HepG2 (cell line): ENCODE measurements at regions not wholly inside any gene's neighbourhood (a gene's known extent, or its start where the extent isn't known, plus 50 kb on each side); places are given as distances from the start of the nearest gene placed in this dataset.

Experiments used
- ATAC-seq: fragments of 200-7000 bp; cut with Tn5 transposase; 3 replicates; pipeline ENCODE4 v1.9.1; 2020; ENCODE audit warnings: mild to moderate bottlenecking, moderate library complexity
- BruUV-seq: library from RNA; stranded (reverse); fragments of 400-500 nt; replicated peaks from 2 replicates; lab custom pipeline; 2021; lab: Mats Ljungman, UMichigan
- CTCF ChIA-PET: fragments of 300-600 bp; formaldehyde crosslinking; extraction: SDS; loops from one replicate; lab custom pipeline; 2021; ENCODE audit warnings: low total read pairs, inconsistent platforms, low intra/inter-chr PET ratio; lab: Yijun Ruan, JAX
- POLR2A ChIA-PET: fragments of 350-600 bp; sonication (Branson Sonifier 250); formaldehyde crosslinking; loops from one replicate; lab custom pipeline; 2020; ENCODE audit warnings: antibody characterized with exemption, inconsistent platforms; lab: Yijun Ruan, JAX
- DNase-seq: peaks from one replicate; pipeline ENCODE4 v3.0.0-alpha.2; 2015; ENCODE audit warnings: low spot score
- FAIRE-seq: peaks from 3 replicates; lab custom pipeline; 2011; peaks lifted over from hg19 to GRCh38; lab: Jason Lieb, UNC
- H2AFZ ChIP-seq: one replicate; pipeline ENCODE4 v1.6.1; 2011; ENCODE audit warnings: low read length, inconsistent platforms
- H3K27ac ChIP-seq: fragments of 300-600 bp; 3 replicates; pipeline ENCODE4 v1.8.0; 2011; ENCODE audit warnings: mixed run types, mild to moderate bottlenecking, mixed read lengths, low read length, inconsistent platforms; ENCODE audit not compliant: insufficient read depth; ENCODE audit errors: extremely low read length
- H3K27me3 ChIP-seq, 2 experiments: fragments of 200-600 bp in 1 of 2; 2 replicates in 1 of 2; 3 replicates in 1 of 2; pipeline versions ENCODE4 v1.6.0 to v1.8.0; 2011; ENCODE audit warnings: low read length in 2 of 2, mild to moderate bottlenecking in 2 of 2, moderate library complexity in 2 of 2, inconsistent platforms in 1 of 2; ENCODE audit not compliant: insufficient read depth in 2 of 2, control insufficient read depth in 1 of 2
- H3K36me3 ChIP-seq, 2 experiments: fragments of 200-600 bp in 1 of 2; replicated peaks in 1 of 2; 2 replicates in 1 of 2; 3 replicates in 1 of 2; pipeline versions ENCODE4 v1.5.1 to v1.8.0; 2011; ENCODE audit warnings: low read length in 2 of 2, inconsistent platforms in 1 of 2; ENCODE audit not compliant: insufficient read depth in 2 of 2, control insufficient read depth in 1 of 2
- H3K4me1 ChIP-seq: 2 replicates; pipeline ENCODE4 v1.5.1; 2012; ENCODE audit warnings: low read length, inconsistent platforms; ENCODE audit not compliant: insufficient read depth
- H3K4me2 ChIP-seq: 2 replicates; pipeline ENCODE4 v1.6.0; 2011; ENCODE audit warnings: low read depth, low read length, inconsistent platforms
- H3K4me3 ChIP-seq, 3 experiments: fragments of 200-600 bp in 1 of 3; sonication (generic), shearing (Covaris generic) in 1 of 3; replicated peaks in 1 of 3; 2 replicates each; pipeline ENCODE4 v1.5.1; 2011 to 2016; ENCODE audit warnings: low read length in 3 of 3, inconsistent platforms in 2 of 3, low read depth in 2 of 3, mild to moderate bottlenecking in 2 of 3, control low read depth in 1 of 3, mixed read lengths in 1 of 3; ENCODE audit not compliant: insufficient read depth in 1 of 3
- H3K79me2 ChIP-seq: one replicate; pipeline ENCODE4 v1.6.1; 2011; ENCODE audit warnings: low read length, inconsistent platforms; ENCODE audit not compliant: insufficient read depth
- H3K9ac ChIP-seq: 2 replicates; pipeline ENCODE4 v1.6.0; 2011; ENCODE audit warnings: mild to moderate bottlenecking, low read depth, low read length, inconsistent platforms; ENCODE audit not compliant: insufficient read depth
- H3K9me3 ChIP-seq: 2 replicates; pipeline ENCODE4 v1.5.1; 2012; ENCODE audit warnings: mild to moderate bottlenecking, low read length
- H4K20me1 ChIP-seq: 2 replicates; pipeline ENCODE4 v1.6.0; 2011; ENCODE audit warnings: inconsistent platforms, mild to moderate bottlenecking, low read length, moderate library complexity; ENCODE audit not compliant: insufficient read depth
- ELF3 ChIP-seq: IDR thresholded peaks from 2 replicates; pipeline ENCODE4 v1.6.1; 2016; ENCODE audit warnings: missing genetic modification reagents, missing compliant biosample characterization
- ERF ChIP-seq: IDR thresholded peaks from 2 replicates; pipeline ENCODE4 v1.6.1; 2018; ENCODE audit warnings: missing biosample characterization, missing genetic modification reagents
- HMGA1 ChIP-seq: sonication (generic); formaldehyde crosslinking; conservative IDR thresholded peaks from 2 replicates; pipeline ENCODE4 v1.4.0; 2020; ENCODE audit warnings: missing genetic modification reagents
- HNRNPK ChIP-seq: fragments of 200-400 bp; formaldehyde crosslinking; IDR thresholded peaks from 2 replicates; pipeline ENCODE4 v1.6.1; 2018; ENCODE audit warnings: low read length, low read depth, moderate library complexity, mild to moderate bottlenecking; ENCODE audit not compliant: poor library complexity, severe bottlenecking
- KDM4B ChIP-seq: sonication (generic); formaldehyde crosslinking; IDR thresholded peaks from 2 replicates; pipeline ENCODE4 v1.4.0; 2020; ENCODE audit warnings: missing genetic modification reagents
- NBN ChIP-seq: fragments of 450-650 bp; conservative IDR thresholded peaks from 2 replicates; pipeline ENCODE4 v1.6.1; 2017
- NFE2 ChIP-seq: sonication (generic); formaldehyde crosslinking; IDR thresholded peaks from 2 replicates; pipeline ENCODE4 v1.4.0; 2020; ENCODE audit warnings: missing genetic modification reagents
- NFKB2 ChIP-seq: sonication (generic); formaldehyde crosslinking; IDR thresholded peaks from 2 replicates; pipeline ENCODE4 v1.4.0; 2020; ENCODE audit warnings: missing genetic modification reagents, borderline replicate concordance
- NFRKB ChIP-seq: fragments of 450-650 bp; IDR thresholded peaks from 2 replicates; pipeline ENCODE4 v1.6.1; 2017
- NR1H2 ChIP-seq: sonication (generic); formaldehyde crosslinking; IDR thresholded peaks from 2 replicates; pipeline ENCODE4 v1.8.1; 2022; ENCODE audit warnings: low read depth, missing genetic modification reagents, borderline replicate concordance
- SMARCE1 ChIP-seq: fragments of 450-650 bp; IDR thresholded peaks from 2 replicates; pipeline ENCODE4 v1.6.1; 2017; ENCODE audit warnings: borderline replicate concordance
- TSC22D2 ChIP-seq: sonication (generic); formaldehyde crosslinking; IDR thresholded peaks from 2 replicates; pipeline ENCODE4 v1.5.1; 2020; ENCODE audit warnings: missing genetic modification reagents, mild to moderate bottlenecking, borderline replicate concordance
- ZNF234 ChIP-seq: sonication (generic); formaldehyde crosslinking; conservative IDR thresholded peaks from 2 replicates; pipeline ENCODE4 v1.5.1; 2020; ENCODE audit warnings: mild to moderate bottlenecking, missing genetic modification reagents
- ZNF414 ChIP-seq: sonication (generic); formaldehyde crosslinking; IDR thresholded peaks from 2 replicates; pipeline ENCODE4 v1.5.0; 2020; ENCODE audit warnings: missing genetic modification reagents
- ZSCAN9 ChIP-seq: IDR thresholded peaks from 2 replicates; pipeline ENCODE4 v1.6.1; 2016; ENCODE audit warnings: borderline replicate concordance
- WGBS: methylation state at CpG from one replicate; pipeline ENCODE4 v1.1.6; 2017; ENCODE audit warnings: low lambda C conversion rate; 5-methylcytosine and 5-hydroxymethylcytosine counted together
- in situ Hi-C: cut with HindIII; loops from 2 replicates; pipeline ENCODE4 v1.10.0; 2017; ENCODE audit warnings: low pct_unique_long_range_greater_than_20kb; ENCODE audit not compliant: extremely low pct_ligation_motif_present
- intact Hi-C: fragments of 100-400 bp; cut with micrococcal nuclease; formaldehyde crosslinking; loops from one replicate; pipeline ENCODE4 v1.10.0; 2022; ENCODE audit not compliant: unreplicated experiment
- TF ChIP-seq, protein P1 (sequence below): sonication (generic); formaldehyde crosslinking; IDR thresholded peaks from 2 replicates; pipeline ENCODE4 v1.9.0; 2021; ENCODE audit warnings: missing genetic modification reagents, mild to moderate bottlenecking, borderline replicate concordance

DNA sequence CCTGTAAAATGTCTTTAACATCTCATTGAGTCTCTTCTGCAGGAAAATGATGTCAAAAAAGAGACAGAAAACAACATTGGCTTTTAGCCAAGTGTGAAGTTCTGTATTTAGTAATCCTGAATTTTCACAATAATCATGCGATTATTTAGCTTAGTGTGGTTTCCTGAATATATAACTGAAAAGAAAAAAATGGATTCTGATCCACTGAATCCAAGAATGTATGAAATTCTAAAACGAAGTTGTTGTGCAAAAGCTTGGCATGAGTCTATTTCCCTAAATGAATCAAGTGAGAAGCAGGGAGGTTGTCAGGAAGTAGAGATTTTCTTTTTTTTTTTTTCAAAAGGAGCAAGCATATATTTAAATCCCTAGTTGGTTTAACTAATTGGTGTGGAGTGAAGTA, 145.9 kb upstream of the CDH6 start:
- Histone ChIP-seq H3K36me3 (no peaks in the 10 kb centered on the region), H4K20me1 (no peaks in the 10 kb centered on the region), H3K9me3 (no peaks in the 10 kb centered on the region), H3K4me1 (no peaks in the 10 kb centered on the region), H2AFZ (no peak overlapping the region), H3K27ac (no peak overlapping the region), H3K4me2 (no peak overlapping the region), H3K27me3 (no peaks in the 10 kb centered on the region), H3K79me2 (no peaks in the 10 kb centered on the region), H3K9ac (no peak overlapping the region), H3K4me3 (no peak overlapping the region)
- no peak for TF ChIP-seq TSC22D2 (CRISPR knock-in tag)
- TF ChIP-seq NR1H2 (CRISPR knock-in tag) = no peak
- no peak for TF ChIP-seq KDM4B
- no peak for TF ChIP-seq ZNF414 (CRISPR knock-in tag)
- no peak for TF ChIP-seq SMARCE1
- TF ChIP-seq HNRNPK = no peak
- TF ChIP-seq ELF3 (CRISPR knock-in tag) = no peak
- TF ChIP-seq NBN = no peak
- no peak for TF ChIP-seq NFRKB
- TF ChIP-seq NFKB2 = no peak
- no peak for TF ChIP-seq HMGA1 (CRISPR knock-in tag)
- no peak for TF ChIP-seq ZSCAN9
- POLR2A ChIA-PET = no interaction called here
- no peak for FAIRE-seq
- intact Hi-C loops = no loop called here
- 2% methylated on average over 2 of the region's 2 CpGs for WGBS
- in situ Hi-C loops = no loop called here
- no TSS peak for BruUV-seq
- CTCF ChIA-PET = no interaction called here
- no peak for DNase-seq
- no peak for ATAC-seq

- FAIRE-seq = no peak
- ATAC-seq = no peak
- intact Hi-C loops (no loop called here), in situ Hi-C loops (no loop called here)
- no peak overlapping the region for H3K27ac ChIP-seq
- ChIA-PET CTCF (no interaction called here), POLR2A (no interaction called here)
- no peaks in the 10 kb centered on the region for H3K36me3 ChIP-seq
- no peaks in the 10 kb centered on the region for H3K4me1 ChIP-seq
- no peaks in the 10 kb centered on the region for H3K27me3 ChIP-seq
- no peak overlapping the region for H3K4me3 ChIP-seq
- WGBS = 3% methylated on average over 5 of the region's 5 CpGs
- H3K79me2 ChIP-seq = no peaks in the 10 kb centered on the region
- H4K20me1 ChIP-seq = no peaks in the 10 kb centered on the region
- no peaks in the 10 kb centered on the region for H3K9me3 ChIP-seq
- no peak overlapping the region for H2AFZ ChIP-seq
- DNase-seq = no peak
- H3K9ac ChIP-seq = no peak overlapping the region
- no TSS peak for BruUV-seq
- H3K4me2 ChIP-seq = no peak overlapping the region
- TF ChIP-seq ERF (CRISPR knock-in tag) = no peak
- no peak for TF ChIP-seq NFE2 (CRISPR knock-in tag)
- no peak for TF ChIP-seq ZNF234 (CRISPR knock-in tag)
- TF ChIP-seq, protein P1, sequence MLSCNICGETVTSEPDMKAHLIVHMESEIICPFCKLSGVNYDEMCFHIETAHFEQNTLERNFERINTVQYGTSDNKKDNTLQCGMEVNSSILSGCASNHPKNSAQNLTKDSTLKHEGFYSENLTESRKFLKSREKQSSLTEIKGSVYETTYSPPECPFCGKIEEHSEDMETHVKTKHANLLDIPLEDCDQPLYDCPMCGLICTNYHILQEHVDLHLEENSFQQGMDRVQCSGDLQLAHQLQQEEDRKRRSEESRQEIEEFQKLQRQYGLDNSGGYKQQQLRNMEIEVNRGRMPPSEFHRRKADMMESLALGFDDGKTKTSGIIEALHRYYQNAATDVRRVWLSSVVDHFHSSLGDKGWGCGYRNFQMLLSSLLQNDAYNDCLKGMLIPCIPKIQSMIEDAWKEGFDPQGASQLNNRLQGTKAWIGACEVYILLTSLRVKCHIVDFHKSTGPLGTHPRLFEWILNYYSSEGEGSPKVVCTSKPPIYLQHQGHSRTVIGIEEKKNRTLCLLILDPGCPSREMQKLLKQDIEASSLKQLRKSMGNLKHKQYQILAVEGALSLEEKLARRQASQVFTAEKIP (CRISPR knock-in tag) = no peak
These were observed 146.5 kb upstream of the CDH6 start for GRCh38 chr5:31047007-31047406.
